Tibial nerve (tissue), 4 donors: ENCODE measurements at regions not wholly inside any gene's neighbourhood (a gene's known extent, or its start where the extent isn't known, plus 50 kb on each side); places are given as distances from the start of the nearest gene placed in this dataset.

Experiments
- EP300 ChIP-seq, 2 donors: sonication (generic); formaldehyde crosslinking; IDR thresholded peaks; one replicate each; pipeline ENCODE4 v1.6.1; 2017; ENCODE audit warnings: antibody characterized with exemption in 2 of 2, mild to moderate bottlenecking in 1 of 2
- TF ChIP-seq, protein P1 (sequence below), 5 experiments: fragments of 200-600 bp in 3 of 5; fragments of 450-650 bp in 2 of 5; sonication (generic) in 3 of 5; IDR thresholded peaks; one replicate each; pipeline ENCODE4 v1.5.1; 2016 to 2019; ENCODE audit warnings: antibody characterized with exemption in 5 of 5, mild to moderate bottlenecking in 3 of 5, moderate library complexity in 2 of 5

DNA sequence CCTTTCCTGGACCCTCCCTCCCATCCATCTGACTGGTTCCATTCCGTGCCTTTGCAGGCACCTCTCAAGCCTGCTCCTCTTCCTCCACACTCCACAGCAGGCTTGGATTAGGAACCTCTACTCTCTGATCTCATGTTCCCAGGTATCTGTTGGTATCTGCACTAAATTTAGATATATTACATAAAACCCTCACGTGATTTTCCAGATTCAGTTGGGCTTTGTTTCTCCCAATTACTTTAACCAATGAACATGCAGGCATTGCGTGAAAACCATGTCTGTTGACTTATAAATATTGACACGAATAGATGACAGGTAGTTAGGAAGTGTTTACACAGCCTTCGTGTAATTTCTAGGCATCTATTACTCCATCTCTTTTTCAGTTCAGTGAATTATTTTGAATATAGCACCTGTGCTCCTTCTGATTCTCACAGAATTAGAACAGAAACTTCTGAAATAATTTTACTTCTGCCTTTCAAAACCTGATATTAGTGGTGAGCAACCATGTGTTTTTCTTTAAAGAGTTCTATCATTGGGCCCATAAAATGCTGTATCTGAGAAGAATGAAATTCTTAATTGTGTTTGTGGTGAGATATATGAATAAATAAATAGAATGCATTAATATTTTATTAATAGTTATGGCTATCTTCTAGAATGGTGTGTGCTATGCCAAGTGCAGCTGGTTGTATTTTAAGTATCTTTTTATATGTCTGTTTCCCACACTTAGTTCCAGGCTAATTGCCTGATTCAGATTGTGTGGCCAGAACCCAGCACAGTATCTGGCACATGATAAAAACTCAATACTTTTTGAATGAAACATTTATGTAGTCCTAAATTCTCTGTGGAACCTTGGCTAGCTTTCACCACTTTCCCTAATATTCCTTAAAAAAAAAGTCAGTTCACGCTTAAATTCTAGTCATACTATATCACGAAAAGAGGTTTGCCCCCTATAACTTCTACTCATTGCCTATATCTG is 304.8 kb downstream of the QDPR start:
- TF ChIP-seq, protein P1, sequence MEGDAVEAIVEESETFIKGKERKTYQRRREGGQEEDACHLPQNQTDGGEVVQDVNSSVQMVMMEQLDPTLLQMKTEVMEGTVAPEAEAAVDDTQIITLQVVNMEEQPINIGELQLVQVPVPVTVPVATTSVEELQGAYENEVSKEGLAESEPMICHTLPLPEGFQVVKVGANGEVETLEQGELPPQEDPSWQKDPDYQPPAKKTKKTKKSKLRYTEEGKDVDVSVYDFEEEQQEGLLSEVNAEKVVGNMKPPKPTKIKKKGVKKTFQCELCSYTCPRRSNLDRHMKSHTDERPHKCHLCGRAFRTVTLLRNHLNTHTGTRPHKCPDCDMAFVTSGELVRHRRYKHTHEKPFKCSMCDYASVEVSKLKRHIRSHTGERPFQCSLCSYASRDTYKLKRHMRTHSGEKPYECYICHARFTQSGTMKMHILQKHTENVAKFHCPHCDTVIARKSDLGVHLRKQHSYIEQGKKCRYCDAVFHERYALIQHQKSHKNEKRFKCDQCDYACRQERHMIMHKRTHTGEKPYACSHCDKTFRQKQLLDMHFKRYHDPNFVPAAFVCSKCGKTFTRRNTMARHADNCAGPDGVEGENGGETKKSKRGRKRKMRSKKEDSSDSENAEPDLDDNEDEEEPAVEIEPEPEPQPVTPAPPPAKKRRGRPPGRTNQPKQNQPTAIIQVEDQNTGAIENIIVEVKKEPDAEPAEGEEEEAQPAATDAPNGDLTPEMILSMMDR (IDR thresholded peaks at IDR 0.05): no peak
- no peak for TF ChIP-seq EP300 (IDR thresholded peaks at IDR 0.05)
